ENCODE measurements at regions not wholly inside any gene's neighbourhood (a gene's known extent, or its start where the extent isn't known, plus 50 kb on each side); places are given as distances from the start of the nearest gene placed in this dataset.

- no peak for DNase-seq
Observed at GRCh38 chr11:104830508-104830907, 67.8 kb downstream of the CASP12 start.

GRCh38 chr11:104830080-104830479 lies 68.2 kb downstream of the CASP12 start:
- DNase-seq = no peak

GRCh38 chr11:104826772-104827171 lies 71.5 kb downstream of the CASP12 start:
- no peak for DNase-seq

- DNase-seq = no peak
Observed at GRCh38 chr11:104823657-104824056, 74.6 kb downstream of the CASP12 start.

- DNase-seq = no peak
Observed at GRCh38 chr11:104820431-104820830, 77.8 kb downstream of the CASP12 start.

- no peak for DNase-seq
Observed at GRCh38 chr11:104819603-104820002, 78.7 kb downstream of the CASP12 start.

- DNase-seq = no peak
Observed at GRCh38 chr11:104819107-104819506, 79.2 kb downstream of the CASP12 start.

- no peak for DNase-seq
Observed at GRCh38 chr11:104817973-104818372, 80.3 kb downstream of the CASP12 start.

GRCh38 chr11:104813532-104813931 lies 84.7 kb downstream of the CASP12 start:
- DNase-seq = no peak

GRCh38 chr11:104812103-104812788 lies 86.0 kb downstream of the CASP12 start:
- DNase-seq = peak in 3 of 56 donors; percentile 1 to 4 (median 2)

- DNase-seq = no peak
Observed at GRCh38 chr11:104803776-104804175, 94.5 kb downstream of the CASP12 start.

GRCh38 chr11:104799251-104799650 lies 99.0 kb downstream of the CASP12 start:
- DNase-seq = no peak

- no peak for DNase-seq
Observed at GRCh38 chr11:104798789-104799188, 99.5 kb downstream of the CASP12 start.

GRCh38 chr11:104796301-104796700 lies 102.0 kb downstream of the CASP12 start:
- no peak for DNase-seq

GRCh38 chr11:104795501-104796213 lies 102.6 kb downstream of the CASP12 start:
- DNase-seq = no peak

GRCh38 chr11:104792861-104793260 lies 105.4 kb downstream of the CASP12 start:
- no peak for DNase-seq

GRCh38 chr11:104791896-104792295 lies 106.4 kb downstream of the CASP12 start:
- DNase-seq = no peak

GRCh38 chr11:104784684-104785460 lies 113.4 kb downstream of the CASP12 start:
- no peak for DNase-seq

GRCh38 chr11:104783241-104783640 lies 115.0 kb downstream of the CASP12 start:
- DNase-seq = no peak

GRCh38 chr11:104782377-104782754 lies 115.9 kb downstream of the CASP12 start:
- DNase-seq = no peak

- no peak for DNase-seq
Observed at GRCh38 chr11:104781719-104782376, 116.4 kb downstream of the CASP12 start.

GRCh38 chr11:104781037-104781436 lies 117.2 kb downstream of the CASP12 start:
- DNase-seq = no peak
